HFFc6 (cell line): ENCODE measurements at regions not wholly inside any gene's neighbourhood (a gene's known extent, or its start where the extent isn't known, plus 50 kb on each side); places are given as distances from the start of the nearest gene placed in this dataset.

Experiments used
- DNase-seq: peaks from one replicate; pipeline ENCODE4 v3.0.0-alpha.2; 2018
- H3K27ac Mint-ChIP-seq: 2 replicates; pipeline ENCODE4 v1.8.0; 2020; ENCODE audit warnings: mild to moderate bottlenecking, mixed read lengths
- H3K27me3 Mint-ChIP-seq: 2 replicates; pipeline ENCODE4 v1.8.0; 2021; ENCODE audit warnings: mild to moderate bottlenecking, moderate library complexity, mixed read lengths; ENCODE audit not compliant: insufficient read depth
- H3K36me3 Mint-ChIP-seq: 2 replicates; pipeline ENCODE4 v1.8.0; 2021; ENCODE audit warnings: low read depth, mixed read lengths
- H3K4me1 Mint-ChIP-seq: 2 replicates; pipeline ENCODE4 v1.8.0; 2020; ENCODE audit warnings: low read depth, mixed read lengths
- H3K4me3 Mint-ChIP-seq: 2 replicates; pipeline ENCODE4 v1.8.0; 2020; ENCODE audit warnings: mild to moderate bottlenecking, moderate library complexity, mixed read lengths
- H3K9me3 Mint-ChIP-seq: 2 replicates; pipeline ENCODE4 v1.8.0; 2020; ENCODE audit warnings: mild to moderate bottlenecking, mixed read lengths
- CTCF ChIP-seq: fragments of 200-600 bp; sonication (generic); IDR thresholded peaks from 2 replicates; pipeline ENCODE4 v1.5.0; 2021; ENCODE audit warnings: antibody characterized with exemption, mild to moderate bottlenecking

- TF ChIP-seq CTCF: no peak
- H3K4me3 Mint-ChIP-seq: no peak overlapping the region
- H3K36me3 Mint-ChIP-seq: no peaks in the 10 kb centered on the region
- no peak for DNase-seq
- H3K27ac Mint-ChIP-seq: no peak overlapping the region
- H3K9me3 Mint-ChIP-seq: no peaks in the 10 kb centered on the region
- no peaks in the 10 kb centered on the region for H3K4me1 Mint-ChIP-seq
- peaks cover 8% of the 10 kb centered on the region for H3K27me3 Mint-ChIP-seq
These were observed 617.9 kb downstream of the NTRK3 start for GRCh38 chr15:87638554-87639083.

DNA sequence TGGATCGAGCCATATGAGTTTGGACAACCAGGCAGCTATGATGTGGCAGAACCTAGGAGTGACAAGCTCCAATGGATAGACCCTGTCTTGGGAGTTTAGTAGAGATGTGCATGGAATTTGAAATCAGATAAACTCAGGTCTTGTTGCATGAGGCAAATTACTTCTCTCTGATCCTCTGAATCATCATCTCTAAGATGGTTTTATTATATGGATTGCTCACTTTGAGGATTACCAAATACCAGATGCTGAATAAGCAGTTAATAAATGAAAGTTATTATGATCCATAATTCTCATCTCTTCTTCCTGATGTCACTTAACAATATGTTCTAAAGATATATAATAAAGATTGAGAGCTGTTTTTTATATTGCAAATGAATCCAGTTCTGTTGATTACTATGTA is 622.2 kb downstream of the NTRK3 start:
- Mint-ChIP-seq H3K9me3 (no peaks in the 10 kb centered on the region), H3K4me1 (no peaks in the 10 kb centered on the region; the same call in 1 of the 2 replicates), H3K27ac (no peak overlapping the region), H3K27me3 (peaks cover 5% of the 10 kb centered on the region), H3K36me3 (no peaks in the 10 kb centered on the region), H3K4me3 (no peak overlapping the region)
- TF ChIP-seq CTCF: no peak
- no peak for DNase-seq

DNA sequence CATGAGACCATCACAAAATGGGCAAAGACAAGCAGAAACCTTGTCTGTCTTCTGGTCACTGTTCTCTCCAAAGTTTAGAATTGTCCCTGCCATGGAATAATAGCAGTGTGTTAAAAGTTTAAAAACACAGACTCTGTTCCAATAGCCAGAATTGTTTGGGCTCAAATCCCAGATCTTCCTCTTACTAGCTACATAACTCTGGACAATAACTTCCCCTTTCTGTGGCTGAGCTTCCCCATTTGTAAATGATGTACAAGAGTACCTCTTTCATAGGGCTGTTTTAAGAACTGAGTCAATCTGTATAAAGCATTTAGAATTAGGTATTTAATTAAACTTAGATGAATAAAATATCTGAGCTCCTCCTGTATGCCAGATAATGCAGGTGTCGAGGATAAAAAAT is 623.0 kb downstream of the NTRK3 start:
- Mint-ChIP-seq H3K4me3 (no peak overlapping the region), H3K27ac (no peak overlapping the region), H3K9me3 (no peaks in the 10 kb centered on the region), H3K27me3 (peaks cover under 1% of the 10 kb centered on the region), H3K4me1 (no peaks in the 10 kb centered on the region; the same call in 1 of the 2 replicates), H3K36me3 (no peaks in the 10 kb centered on the region)
- no peak for DNase-seq
- TF ChIP-seq CTCF: no peak

GRCh38 chr15:87632364-87632763 is 624.2 kb downstream of the NTRK3 start:
- Mint-ChIP-seq H3K4me3 (no peak overlapping the region), H3K9me3 (no peaks in the 10 kb centered on the region), H3K27me3 (no peaks in the 10 kb centered on the region; the same call in none of the 2 replicates), H3K36me3 (no peaks in the 10 kb centered on the region), H3K4me1 (peaks cover 8% of the 10 kb centered on the region), H3K27ac (no peak overlapping the region)
- TF ChIP-seq CTCF: no peak
- no peak for DNase-seq

DNA sequence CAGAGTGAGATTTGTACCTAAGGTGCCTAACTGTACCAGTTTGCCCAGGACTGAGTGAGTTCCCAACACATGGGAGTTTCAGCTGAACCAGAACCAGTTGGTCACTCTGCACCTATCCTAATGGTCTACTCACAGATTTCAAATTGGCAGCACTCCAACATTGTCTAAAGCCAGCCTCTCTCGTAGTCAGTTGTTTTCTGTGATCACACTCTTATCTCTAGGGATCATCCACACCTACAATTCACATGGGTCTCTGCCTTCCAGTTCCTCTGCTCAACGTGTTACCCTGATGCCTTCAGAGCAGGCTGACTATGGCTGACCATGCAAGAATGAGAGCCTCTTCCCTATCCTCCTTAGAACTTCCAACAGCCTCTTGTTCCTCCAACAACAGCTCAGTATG is 624.8 kb downstream of the NTRK3 start:
- no peaks in the 10 kb centered on the region for H3K9me3 Mint-ChIP-seq
- TF ChIP-seq CTCF: no peak
- no peaks in the 10 kb centered on the region; the same call in none of the 2 replicates for H3K27me3 Mint-ChIP-seq

DNA sequence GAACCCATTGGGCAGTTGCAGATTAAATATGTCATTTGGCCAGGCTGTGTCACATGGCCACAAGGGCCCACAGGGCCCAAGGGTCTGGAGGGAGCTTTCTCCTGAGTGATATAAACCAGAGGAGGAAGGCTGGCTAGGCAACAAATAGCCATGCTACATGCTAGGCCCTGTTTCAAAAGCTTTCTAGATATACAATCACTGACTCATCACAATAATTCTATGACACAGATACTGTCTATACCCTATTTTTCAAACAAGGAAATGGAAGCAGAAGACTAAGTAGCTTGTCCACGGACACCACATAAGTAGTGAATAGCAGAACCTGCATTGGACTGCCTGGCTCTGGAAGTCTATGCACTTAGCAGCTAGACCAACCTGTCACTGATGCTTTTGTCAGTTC is 625.4 kb downstream of the NTRK3 start:
- H3K36me3 Mint-ChIP-seq: no peaks in the 10 kb centered on the region
- peaks cover 10% of the 10 kb centered on the region for H3K4me1 Mint-ChIP-seq
- H3K27ac Mint-ChIP-seq: no peak overlapping the region
- no peak overlapping the region for H3K4me3 Mint-ChIP-seq
- no peaks in the 10 kb centered on the region; the same call in none of the 2 replicates for H3K27me3 Mint-ChIP-seq
- no peak for TF ChIP-seq CTCF
- DNase-seq: no peak
- H3K9me3 Mint-ChIP-seq: no peaks in the 10 kb centered on the region

More for the DNA sequence above, 624.8 kb downstream of the NTRK3 start:
- DNase-seq: no peak
- peaks cover 10% of the 10 kb centered on the region for H3K4me1 Mint-ChIP-seq
- H3K4me3 Mint-ChIP-seq: no peak overlapping the region
- no peaks in the 10 kb centered on the region for H3K36me3 Mint-ChIP-seq
- H3K27ac Mint-ChIP-seq: no peak overlapping the region
